OCI-LY3 (cell line): ENCODE measurements at regions not wholly inside any gene's neighbourhood (a gene's known extent, or its start where the extent isn't known, plus 50 kb on each side); places are given as distances from the start of the nearest gene placed in this dataset.

Source experiments
- CTCF ChIP-seq: fragments of 200-600, 300-600 bp; sonication (generic); IDR thresholded peaks from 2 replicates; pipeline ENCODE4 v1.5.1; 2014; ENCODE audit warnings: antibody characterized with exemption, low read length, low read depth
- EZH2phosphoT487 ChIP-seq: fragments of 200-600 bp; shearing (Covaris generic); IDR thresholded peaks from 2 replicates; pipeline ENCODE4 v1.6.1; 2018; ENCODE audit warnings: antibody characterized with exemption, mixed run types, low read depth

GRCh38 chr3:166283840-166284239, 446.6 kb upstream of the BCHE start:
- TF ChIP-seq CTCF (no peak), EZH2phosphoT487 (no peak)
